H9 (cell line): ENCODE measurements at regions not wholly inside any gene's neighbourhood (a gene's known extent, or its start where the extent isn't known, plus 50 kb on each side); places are given as distances from the start of the nearest gene placed in this dataset.
"Not testable (repeated sequence)": the region's sequence is repeated elsewhere in the genome, so short reads cannot be mapped to it uniquely, and the experiment has no call there.

Experiments
- DNase-seq: peaks from one replicate; pipeline ENCODE4 v3.0.0-alpha.2; 2017
- H2AFZ ChIP-seq: one replicate; pipeline ENCODE4 v1.6.1; 2013; ENCODE audit warnings: mild to moderate bottlenecking, low read length, control low read depth, moderate library complexity
- H2AK5ac ChIP-seq: 2 replicates; pipeline ENCODE4 v1.6.1; 2013; ENCODE audit warnings: low read length, control low read depth, mixed read lengths; ENCODE audit not compliant: insufficient read length
- H2BK120ac ChIP-seq: one replicate; pipeline ENCODE4 v1.6.1; 2013; ENCODE audit warnings: low read depth, mild to moderate bottlenecking, low read length, control low read depth, inconsistent platforms; ENCODE audit not compliant: poor library complexity, severe bottlenecking
- H2BK12ac ChIP-seq: 2 replicates; pipeline ENCODE4 v1.6.1; 2013; ENCODE audit warnings: low read length, control low read depth, mixed read lengths, low read depth; ENCODE audit not compliant: insufficient read length
- H2BK15ac ChIP-seq: 2 replicates; pipeline ENCODE4 v1.6.1; 2013; ENCODE audit warnings: low read depth, low read length, control low read depth
- H2BK20ac ChIP-seq: one replicate; pipeline ENCODE4 v1.6.1; 2013; ENCODE audit warnings: low read depth, mild to moderate bottlenecking, low read length, control low read depth, inconsistent platforms; ENCODE audit not compliant: poor library complexity, severe bottlenecking
- H2BK5ac ChIP-seq: 2 replicates; pipeline ENCODE4 v1.6.1; 2013; ENCODE audit warnings: low read length, control low read depth, mixed read lengths; ENCODE audit not compliant: insufficient read length
- H3K14ac ChIP-seq: 2 replicates; pipeline ENCODE4 v1.6.1; 2013; ENCODE audit warnings: low read length, control low read depth; ENCODE audit not compliant: insufficient read depth
- H3K18ac ChIP-seq: 2 replicates; pipeline ENCODE4 v1.6.1; 2013; ENCODE audit warnings: low read depth, mild to moderate bottlenecking, mixed read lengths, low read length, control low read depth; ENCODE audit not compliant: insufficient read length
- H3K23ac ChIP-seq: 2 replicates; pipeline ENCODE4 v1.6.1; 2013; ENCODE audit warnings: low read length, control low read depth, mixed read lengths, low read depth; ENCODE audit not compliant: insufficient read length
- H3K23me2 ChIP-seq: 2 replicates; pipeline ENCODE4 v1.6.1; 2013; ENCODE audit warnings: low read depth, mild to moderate bottlenecking, mixed read lengths, low read length, control low read depth; ENCODE audit not compliant: insufficient read length, poor library complexity, severe bottlenecking
- H3K27ac ChIP-seq: 2 replicates; pipeline ENCODE4 v1.5.1; 2013; ENCODE audit warnings: low read length, control low read depth, mixed read lengths, low read depth; ENCODE audit not compliant: insufficient read length
- H3K27me3 ChIP-seq: 2 replicates; pipeline ENCODE4 v1.6.1; 2013; ENCODE audit warnings: low read length, control low read depth, inconsistent platforms; ENCODE audit not compliant: insufficient read depth
- H3K4ac ChIP-seq: 2 replicates; pipeline ENCODE4 v1.6.1; 2013; ENCODE audit warnings: low read depth, mild to moderate bottlenecking, control low read depth, inconsistent platforms, low read length, moderate library complexity
- H3K4me1 ChIP-seq: 2 replicates; pipeline ENCODE4 v1.6.1; 2013; ENCODE audit warnings: low read length, control low read depth, inconsistent platforms; ENCODE audit not compliant: insufficient read depth
- H3K4me2 ChIP-seq: 2 replicates; pipeline ENCODE4 v1.6.1; 2013; ENCODE audit warnings: low read length, control low read depth, mixed read lengths; ENCODE audit not compliant: insufficient read length, insufficient read depth
- H3K56ac ChIP-seq: 2 replicates; pipeline ENCODE4 v1.6.1; 2013; ENCODE audit warnings: low read depth, mild to moderate bottlenecking, mixed read lengths, low read length, control low read depth; ENCODE audit not compliant: insufficient read length
- H3K79me1 ChIP-seq: 2 replicates; pipeline ENCODE4 v1.6.1; 2013; ENCODE audit warnings: low read depth, mild to moderate bottlenecking, moderate library complexity, low read length, control low read depth, inconsistent platforms; ENCODE audit not compliant: insufficient read depth, poor library complexity, severe bottlenecking
- H3K79me2 ChIP-seq: 2 replicates; pipeline ENCODE4 v1.6.1; 2013; ENCODE audit warnings: low read length, control low read depth, inconsistent platforms; ENCODE audit not compliant: insufficient read depth
- H3K9ac ChIP-seq: 2 replicates; pipeline ENCODE4 v1.6.1; 2013; ENCODE audit warnings: low read length, control low read depth, mixed read lengths; ENCODE audit not compliant: insufficient read length; ENCODE audit errors: extremely low read depth
- H3K9me3 ChIP-seq: one replicate; pipeline ENCODE4 v1.6.1; 2013; ENCODE audit warnings: low read depth, low read length, inconsistent platforms; ENCODE audit not compliant: control insufficient read depth
- H3T11ph ChIP-seq: one replicate; pipeline ENCODE4 v1.6.1; 2013; ENCODE audit warnings: mild to moderate bottlenecking, low read length, control low read depth, inconsistent platforms
- H4K20me1 ChIP-seq: one replicate; pipeline ENCODE4 v1.6.1; 2013; ENCODE audit not compliant: control insufficient read depth, insufficient read length, insufficient read depth
- H4K5ac ChIP-seq: 2 replicates; pipeline ENCODE4 v1.6.1; 2013; ENCODE audit warnings: low read depth, mild to moderate bottlenecking, mixed read lengths, low read length, control low read depth; ENCODE audit not compliant: insufficient read length
- H4K8ac ChIP-seq: replicated peaks from 2 replicates; pipeline ENCODE4 v1.6.1; 2013; ENCODE audit warnings: low read length, control low read depth, mixed read lengths, low read depth; ENCODE audit not compliant: insufficient read length
- H4K91ac ChIP-seq: 2 replicates; pipeline ENCODE4 v1.6.1; 2013; ENCODE audit warnings: low read depth, mild to moderate bottlenecking, moderate library complexity, mixed read lengths, low read length, control low read depth; ENCODE audit not compliant: insufficient read length
- H3K27ac Mint-ChIP-seq, 3 experiments: 2 replicates in 2 of 3; 3 replicates in 1 of 3; pipeline ENCODE4 v1.8.0; 2020 to 2021; ENCODE audit warnings: mixed read lengths in 3 of 3, mild to moderate bottlenecking in 1 of 3, moderate library complexity in 1 of 3
- H3K27me3 Mint-ChIP-seq: 2 replicates; pipeline ENCODE4 v1.8.0; 2021; ENCODE audit warnings: low read depth, mild to moderate bottlenecking, moderate library complexity, mixed read lengths
- H3K36me3 Mint-ChIP-seq, 3 experiments: 2 replicates in 2 of 3; 3 replicates in 1 of 3; pipeline ENCODE4 v1.8.0; 2020 to 2021; ENCODE audit warnings: low read depth in 3 of 3, mixed read lengths in 3 of 3; ENCODE audit not compliant: insufficient read depth in 1 of 3
- H3K4me1 Mint-ChIP-seq, 2 experiments: 2 replicates each; pipeline ENCODE4 v1.8.0; 2020; ENCODE audit warnings: mixed read lengths in 2 of 2
- H3K4me3 Mint-ChIP-seq, 2 experiments: 2 replicates in 1 of 2; 3 replicates in 1 of 2; pipeline ENCODE4 v1.8.0; 2020 to 2021; ENCODE audit warnings: mild to moderate bottlenecking in 2 of 2, mixed read lengths in 2 of 2, moderate library complexity in 1 of 2
- H3K9me3 Mint-ChIP-seq, 2 experiments: 2 replicates in 1 of 2; 3 replicates in 1 of 2; pipeline ENCODE4 v1.8.0; 2020; ENCODE audit warnings: mild to moderate bottlenecking in 2 of 2, mixed read lengths in 2 of 2, moderate library complexity in 1 of 2
- WGBS: extraction: QIAGEN DNeasy Blood & Tissue Kit; methylation state at CpG from one replicate; pipeline ENCODE4 v1.1.7; 2013; ENCODE audit warnings: missing lambda C conversion rate, low lambda C conversion rate, mixed read lengths; ENCODE audit not compliant: insufficient read length; ENCODE audit errors: extremely low coverage; 5-methylcytosine and 5-hydroxymethylcytosine counted together

GRCh38 chr2:89756616-89757015 is 1065.1 kb downstream of the RPIA start:
- peaks cover 29 to 48% (median 37%) of the 10 kb centered on the region in 3 experiments for H3K36me3 Mint-ChIP-seq
- not testable (repeated sequence) for H2AFZ ChIP-seq, H4K8ac ChIP-seq, H3K4me1 ChIP-seq, H3K79me2 ChIP-seq, H3K4me3 Mint-ChIP-seq, H2BK20ac ChIP-seq, H3K27ac Mint-ChIP-seq, H3K14ac ChIP-seq, H3K79me1 ChIP-seq, H4K20me1 ChIP-seq, H3K56ac ChIP-seq, H3K4me1 Mint-ChIP-seq, H3K4me2 ChIP-seq, H2AK5ac ChIP-seq, H3K23ac ChIP-seq, H3K27me3 ChIP-seq, H2BK5ac ChIP-seq, H2BK15ac ChIP-seq, H2BK12ac ChIP-seq, H2BK120ac ChIP-seq, H4K5ac ChIP-seq, H3K27ac ChIP-seq, DNase-seq, H3K4ac ChIP-seq, H3K9ac ChIP-seq, H3K23me2 ChIP-seq, H3K18ac ChIP-seq, H3T11ph ChIP-seq, H3K27me3 Mint-ChIP-seq, H4K91ac ChIP-seq
- WGBS, result no CpG with 5 or more reads among the region's 2 CpGs
- peaks cover 51% of the 10 kb centered on the region for H3K9me3 ChIP-seq
- peaks cover 75 to 78% of the 10 kb centered on the region in 2 experiments for H3K9me3 Mint-ChIP-seq

GRCh38 chr2:89758332-89759026 is 1067.0 kb downstream of the RPIA start:
- H3K4me1 Mint-ChIP-seq, H2AK5ac ChIP-seq, H3K27me3 ChIP-seq, DNase-seq, H3K23ac ChIP-seq, H3K4me3 Mint-ChIP-seq, H3T11ph ChIP-seq, H3K27ac ChIP-seq, H2BK20ac ChIP-seq, H3K9ac ChIP-seq, H4K91ac ChIP-seq, H3K4ac ChIP-seq, H2BK12ac ChIP-seq, H2BK15ac ChIP-seq, H3K79me1 ChIP-seq, H4K5ac ChIP-seq, H3K23me2 ChIP-seq, H2BK5ac ChIP-seq, H3K79me2 ChIP-seq, H2BK120ac ChIP-seq, H4K8ac ChIP-seq, H3K4me1 ChIP-seq, H3K14ac ChIP-seq, H3K27ac Mint-ChIP-seq, H3K56ac ChIP-seq, H4K20me1 ChIP-seq, H3K18ac ChIP-seq, H3K27me3 Mint-ChIP-seq, H3K4me2 ChIP-seq, H2AFZ ChIP-seq: not testable (repeated sequence)
- WGBS, result no CpG with 5 or more reads among the region's 14 CpGs
- H3K9me3 Mint-ChIP-seq, result peaks cover 92 to 96% of the 10 kb centered on the region in 2 experiments
- peaks cover 70% of the 10 kb centered on the region for H3K9me3 ChIP-seq
- peaks cover 38 to 54% (median 41%) of the 10 kb centered on the region in 3 experiments for H3K36me3 Mint-ChIP-seq
